Ovary (tissue), 3 donors: ENCODE measurements at regions not wholly inside any gene's neighbourhood (a gene's known extent, or its start where the extent isn't known, plus 50 kb on each side); places are given as distances from the start of the nearest gene placed in this dataset.

Experiments used
- EP300 ChIP-seq: sonication (generic); formaldehyde crosslinking; IDR thresholded peaks from one replicate; pipeline ENCODE4 v1.6.1; 2017; ENCODE audit warnings: antibody characterized with exemption
- TF ChIP-seq, protein P1 (sequence below), 3 donors: fragments of 450-650 bp in 2 of 3; fragments of 200-600 bp in 1 of 3; IDR thresholded peaks; one replicate each; pipeline versions ENCODE4 v1.5.1 to v1.8.0; 2016 to 2022; ENCODE audit warnings: antibody characterized with exemption in 3 of 3, mild to moderate bottlenecking in 1 of 3
- donor health status: DM: no; HTN: no; CAD: no.

GRCh38 chr2:12552092-12552491 lies 164.6 kb upstream of the TRIB2 start:
- TF ChIP-seq, protein P1, sequence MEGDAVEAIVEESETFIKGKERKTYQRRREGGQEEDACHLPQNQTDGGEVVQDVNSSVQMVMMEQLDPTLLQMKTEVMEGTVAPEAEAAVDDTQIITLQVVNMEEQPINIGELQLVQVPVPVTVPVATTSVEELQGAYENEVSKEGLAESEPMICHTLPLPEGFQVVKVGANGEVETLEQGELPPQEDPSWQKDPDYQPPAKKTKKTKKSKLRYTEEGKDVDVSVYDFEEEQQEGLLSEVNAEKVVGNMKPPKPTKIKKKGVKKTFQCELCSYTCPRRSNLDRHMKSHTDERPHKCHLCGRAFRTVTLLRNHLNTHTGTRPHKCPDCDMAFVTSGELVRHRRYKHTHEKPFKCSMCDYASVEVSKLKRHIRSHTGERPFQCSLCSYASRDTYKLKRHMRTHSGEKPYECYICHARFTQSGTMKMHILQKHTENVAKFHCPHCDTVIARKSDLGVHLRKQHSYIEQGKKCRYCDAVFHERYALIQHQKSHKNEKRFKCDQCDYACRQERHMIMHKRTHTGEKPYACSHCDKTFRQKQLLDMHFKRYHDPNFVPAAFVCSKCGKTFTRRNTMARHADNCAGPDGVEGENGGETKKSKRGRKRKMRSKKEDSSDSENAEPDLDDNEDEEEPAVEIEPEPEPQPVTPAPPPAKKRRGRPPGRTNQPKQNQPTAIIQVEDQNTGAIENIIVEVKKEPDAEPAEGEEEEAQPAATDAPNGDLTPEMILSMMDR (IDR thresholded peaks at IDR 0.05), result no peak
- no peak for TF ChIP-seq EP300
